Gastrocnemius medialis (tissue), 4 donors: ENCODE measurements at regions not wholly inside any gene's neighbourhood (a gene's known extent, or its start where the extent isn't known, plus 50 kb on each side); places are given as distances from the start of the nearest gene placed in this dataset.

Experiments
- ATAC-seq, 2 donors: fragments of 150-250 bp; one replicate each; pipeline ENCODE4 v1.9.1; 2016
- DNase-seq, 2 donors: peaks; one replicate each; pipeline ENCODE4 v3.0.0-alpha.2; 2019
- H3K27ac ChIP-seq, 4 donors: fragments of 200-600 bp; sonication (generic); 1 replicate in 1 of 4; 2 replicates in 3 of 4; pipeline ENCODE4 v1.5.1; 2016 to 2018; ENCODE audit warnings: mild to moderate bottlenecking in 2 of 4, moderate library complexity in 1 of 4
- H3K27me3 ChIP-seq, 3 donors: fragments of 200-600 bp; sonication (generic) in 2 of 3; 1 replicate in 1 of 3; 2 replicates in 2 of 3; pipeline versions ENCODE4 v1.5.1 to v1.6.0; 2016 to 2019; ENCODE audit warnings: mild to moderate bottlenecking in 1 of 3, moderate library complexity in 1 of 3
- H3K36me3 ChIP-seq, 2 donors: fragments of 200-600 bp; sonication (generic) in 1 of 2; one replicate each; pipeline ENCODE4 v1.5.1; 2017 to 2018
- H3K4me1 ChIP-seq, 2 donors: fragments of 200-600 bp; sonication (generic) in 1 of 2; one replicate each; pipeline ENCODE4 v1.5.1; 2016 to 2017; ENCODE audit warnings: mild to moderate bottlenecking in 2 of 2
- H3K4me3 ChIP-seq, 4 donors: fragments of 200-600 bp; sonication (generic) in 3 of 4; 1 replicate in 1 of 4; 2 replicates in 3 of 4; pipeline ENCODE4 v1.5.1; 2016 to 2019; ENCODE audit warnings: mild to moderate bottlenecking in 2 of 4
- H3K9me3 ChIP-seq, 3 donors: fragments of 200-600 bp; sonication (generic) in 2 of 3; 1 replicate in 1 of 3; 2 replicates in 2 of 3; pipeline ENCODE4 v1.5.1; 2016 to 2019
- POLR2A ChIP-seq, 2 donors: fragments of 450-650 bp; IDR thresholded peaks; one replicate each; pipeline ENCODE4 v1.6.1; 2017; ENCODE audit warnings: antibody characterized with exemption in 2 of 2, mild to moderate bottlenecking in 2 of 2, moderate library complexity in 2 of 2
- in situ Hi-C, 4 donors: fragments of 200-750 bp; cut with MboI; loops; one replicate each; pipeline versions ENCODE4 v1.15.0 to v1.8.0; 2017; ENCODE audit warnings: low sequenced_read_pairs in 4 of 4
- intact Hi-C: fragments of 100-400 bp; cut with DNase I; formaldehyde crosslinking; loops from one replicate; pipeline ENCODE4 v1.15.1; 2023; ENCODE audit warnings: low total_unique reads
- TF ChIP-seq, protein P1 (sequence below), 5 experiments: fragments of 450-650 bp in 3 of 5; fragments of 200-600 bp in 2 of 5; sonication (generic) in 2 of 5; IDR thresholded peaks in 4 of 5; conservative IDR thresholded peaks in 1 of 5; 1 replicate in 4 of 5; 2 replicates in 1 of 5; pipeline ENCODE4 v1.5.1; 2016 to 2019; ENCODE audit warnings: antibody characterized with exemption in 5 of 5, mild to moderate bottlenecking in 3 of 5, moderate library complexity in 3 of 5

DNA sequence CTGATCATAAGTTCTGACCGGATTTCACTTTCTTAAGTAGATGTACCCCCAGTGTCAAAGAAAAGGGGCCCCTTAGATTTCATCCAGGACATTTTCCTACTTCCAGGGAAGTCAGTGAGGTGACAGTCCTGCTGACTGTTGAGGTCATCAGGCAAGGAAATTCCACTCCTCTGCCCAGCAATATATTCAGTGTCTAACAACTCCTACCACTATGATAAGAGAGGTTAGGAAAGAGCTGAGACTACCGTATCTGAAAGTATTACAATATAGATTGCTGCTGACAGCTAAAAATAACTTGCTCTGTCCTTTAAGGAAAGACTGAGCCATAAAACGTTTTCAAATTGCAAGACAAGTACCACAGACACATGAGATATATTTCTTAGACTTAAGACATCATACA is 325.1 kb downstream of the EFNB2 start:
- DNase-seq, result no peak
- no peak for ATAC-seq

DNA sequence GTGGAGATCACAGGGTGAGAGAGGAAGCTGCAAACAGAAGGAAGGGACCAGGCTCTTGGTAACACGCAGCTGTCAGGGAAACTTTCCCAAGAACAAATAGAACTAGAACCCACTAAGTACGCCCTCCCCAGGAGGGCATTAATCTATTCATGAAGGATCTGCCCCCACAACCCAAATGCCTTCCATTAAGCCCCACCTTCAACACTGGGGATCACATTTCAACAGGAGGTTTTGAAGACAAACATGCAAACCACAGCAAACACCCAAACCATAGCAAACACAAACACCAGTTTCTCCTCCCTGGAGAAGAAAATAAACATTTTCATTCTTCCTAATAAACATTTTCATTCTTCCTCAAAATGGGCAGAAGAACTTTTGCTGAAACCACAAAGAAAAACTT is 329.6 kb downstream of the EFNB2 start:
- intact Hi-C loops, result no loop called here

More for the DNA sequence above, 325.1 kb downstream of the EFNB2 start:
- H3K9me3 ChIP-seq, result no peaks in the 10 kb centered on the region
- H3K4me3 ChIP-seq, result no peak overlapping the region
- H3K27ac ChIP-seq, result no peak overlapping the region
- no peaks in the 10 kb centered on the region for H3K27me3 ChIP-seq
- intact Hi-C loops (no loop called here), in situ Hi-C loops (no loop called here)
- TF ChIP-seq, protein P1, sequence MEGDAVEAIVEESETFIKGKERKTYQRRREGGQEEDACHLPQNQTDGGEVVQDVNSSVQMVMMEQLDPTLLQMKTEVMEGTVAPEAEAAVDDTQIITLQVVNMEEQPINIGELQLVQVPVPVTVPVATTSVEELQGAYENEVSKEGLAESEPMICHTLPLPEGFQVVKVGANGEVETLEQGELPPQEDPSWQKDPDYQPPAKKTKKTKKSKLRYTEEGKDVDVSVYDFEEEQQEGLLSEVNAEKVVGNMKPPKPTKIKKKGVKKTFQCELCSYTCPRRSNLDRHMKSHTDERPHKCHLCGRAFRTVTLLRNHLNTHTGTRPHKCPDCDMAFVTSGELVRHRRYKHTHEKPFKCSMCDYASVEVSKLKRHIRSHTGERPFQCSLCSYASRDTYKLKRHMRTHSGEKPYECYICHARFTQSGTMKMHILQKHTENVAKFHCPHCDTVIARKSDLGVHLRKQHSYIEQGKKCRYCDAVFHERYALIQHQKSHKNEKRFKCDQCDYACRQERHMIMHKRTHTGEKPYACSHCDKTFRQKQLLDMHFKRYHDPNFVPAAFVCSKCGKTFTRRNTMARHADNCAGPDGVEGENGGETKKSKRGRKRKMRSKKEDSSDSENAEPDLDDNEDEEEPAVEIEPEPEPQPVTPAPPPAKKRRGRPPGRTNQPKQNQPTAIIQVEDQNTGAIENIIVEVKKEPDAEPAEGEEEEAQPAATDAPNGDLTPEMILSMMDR (IDR thresholded peaks at IDR 0.05 in 4 of 5, conservative IDR thresholded peaks at IDR 0.05 in 1 of 5), result no peak
- no peak for TF ChIP-seq POLR2A (IDR thresholded peaks at IDR 0.05)
- H3K4me1 ChIP-seq, result no peaks in the 10 kb centered on the region
- H3K36me3 ChIP-seq, result no peaks in the 10 kb centered on the region

DNA sequence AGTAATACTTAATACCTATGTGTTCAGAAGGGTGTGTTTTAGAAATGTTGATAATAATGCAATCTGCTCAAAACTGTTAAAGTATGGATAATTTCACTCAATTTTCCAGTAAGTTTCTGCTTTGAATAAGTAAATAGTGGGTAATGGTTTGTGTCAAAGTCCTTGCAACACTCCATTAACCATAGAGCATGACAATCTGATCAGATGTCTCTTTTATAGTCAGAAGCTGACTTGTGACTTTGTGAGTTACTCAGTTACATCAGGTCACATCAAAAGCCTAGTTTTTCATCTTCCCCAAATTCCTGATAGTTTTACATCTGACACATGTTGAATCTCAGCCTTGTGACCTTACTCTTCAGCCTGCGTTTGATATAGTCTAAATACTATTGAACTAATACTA is 338.0 kb downstream of the EFNB2 start:
- Histone ChIP-seq H3K27ac (no peak overlapping the region), H3K36me3 (no peaks in the 10 kb centered on the region), H3K4me1 (no peaks in the 10 kb centered on the region), H3K9me3 (no peaks in the 10 kb centered on the region), H3K4me3 (no peak overlapping the region), H3K27me3 (no peaks in the 10 kb centered on the region)
- no peak for ATAC-seq
- in situ Hi-C loops (no loop called here), intact Hi-C loops (no loop called here)
- no peak for DNase-seq
- no peak for TF ChIP-seq POLR2A (IDR thresholded peaks at IDR 0.05)
- TF ChIP-seq, protein P1 (IDR thresholded peaks at IDR 0.05 in 4 of 5, conservative IDR thresholded peaks at IDR 0.05 in 1 of 5), result no peak

More for the DNA sequence above, 329.6 kb downstream of the EFNB2 start:
- DNase-seq (no peak), ATAC-seq (no peak)
- Histone ChIP-seq H3K4me3 (no peak overlapping the region), H3K27ac (no peak overlapping the region), H3K4me1 (no peaks in the 10 kb centered on the region), H3K27me3 (no peaks in the 10 kb centered on the region), H3K36me3 (no peaks in the 10 kb centered on the region), H3K9me3 (no peaks in the 10 kb centered on the region)
- no peak for TF ChIP-seq POLR2A (IDR thresholded peaks at IDR 0.05)
- TF ChIP-seq, protein P1 (IDR thresholded peaks at IDR 0.05 in 4 of 5, conservative IDR thresholded peaks at IDR 0.05 in 1 of 5), result no peak
- in situ Hi-C loops, result no loop called here

DNA sequence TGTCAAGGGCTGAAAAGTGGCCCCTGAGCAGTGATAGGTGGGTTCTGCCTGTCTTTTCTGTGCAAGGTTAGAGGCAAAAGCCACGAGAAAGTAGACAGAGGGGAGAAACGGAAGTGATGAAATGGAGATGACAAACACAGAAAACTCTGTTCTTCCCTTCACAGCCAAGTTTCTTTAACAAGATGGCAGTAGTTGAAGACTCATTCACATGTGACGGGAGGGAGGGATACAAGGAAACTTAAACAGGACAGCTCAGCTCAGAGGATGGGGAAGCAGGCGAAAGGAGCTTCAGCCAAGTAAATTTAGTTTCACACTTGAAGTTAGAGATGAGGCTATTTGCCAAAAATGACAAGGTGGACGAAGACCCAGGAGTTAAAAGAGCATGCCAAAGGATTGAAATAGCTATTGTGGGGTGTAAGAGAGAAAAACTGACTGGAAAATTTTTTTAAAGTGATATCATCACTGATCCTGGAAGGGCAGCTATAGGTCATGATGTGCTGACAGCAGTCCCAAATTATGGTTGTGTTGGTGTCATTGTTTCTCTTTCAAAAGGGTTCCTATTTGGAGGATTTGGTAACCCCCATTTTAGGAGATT is 347.9 kb downstream of the EFNB2 start:
- in situ Hi-C loops (no loop called here), intact Hi-C loops (no loop called here)
- no peaks in the 10 kb centered on the region for H3K9me3 ChIP-seq
- H3K4me1 ChIP-seq, result no peaks in the 10 kb centered on the region
- H3K27ac ChIP-seq, result no peak overlapping the region
- no peak for TF ChIP-seq POLR2A (IDR thresholded peaks at IDR 0.05)
- TF ChIP-seq, protein P1 (IDR thresholded peaks at IDR 0.05 in 4 of 5, conservative IDR thresholded peaks at IDR 0.05 in 1 of 5), result no peak
- H3K27me3 ChIP-seq, result no peaks in the 10 kb centered on the region
- no peak for DNase-seq
- H3K36me3 ChIP-seq, result no peaks in the 10 kb centered on the region
- ATAC-seq, result no peak
- no peak overlapping the region for H3K4me3 ChIP-seq

DNA sequence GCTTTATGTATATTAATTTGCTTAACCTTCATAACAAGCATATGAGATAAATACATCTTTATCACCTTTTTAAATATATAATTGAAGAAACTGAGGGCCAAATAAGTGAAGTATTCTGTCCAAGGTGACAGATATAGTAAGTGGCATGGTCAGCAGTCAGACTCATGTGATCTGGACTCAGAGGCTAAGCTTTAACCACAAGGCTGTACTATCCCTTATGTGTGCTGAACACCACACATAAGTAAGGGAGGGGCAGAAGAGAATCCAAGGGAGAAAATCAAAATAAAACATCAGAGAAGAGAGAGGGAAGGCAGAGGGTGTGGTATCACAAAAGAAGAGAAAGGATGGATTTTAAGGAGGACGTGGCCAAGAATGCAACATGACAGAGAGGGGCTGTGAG is 348.4 kb downstream of the EFNB2 start:
- intact Hi-C loops (no loop called here), in situ Hi-C loops (no loop called here)
- no peak for TF ChIP-seq POLR2A (IDR thresholded peaks at IDR 0.05)
- Histone ChIP-seq H3K27ac (no peak overlapping the region), H3K36me3 (no peaks in the 10 kb centered on the region), H3K4me3 (no peak overlapping the region), H3K9me3 (no peaks in the 10 kb centered on the region), H3K4me1 (no peaks in the 10 kb centered on the region), H3K27me3 (no peaks in the 10 kb centered on the region)
- ATAC-seq (no peak), DNase-seq (no peak)
